Activated CD4-positive, alpha-beta T cell treated with anti-CD3 and anti-CD28 coated beads for 36 hours (primary cell): ENCODE measurements at regions not wholly inside any gene's neighbourhood (a gene's known extent, or its start where the extent isn't known, plus 50 kb on each side); places are given as distances from the start of the nearest gene placed in this dataset.
"Not testable (repeated sequence)": the region's sequence is repeated elsewhere in the genome, so short reads cannot be mapped to it uniquely, and the experiment has no call there.

Experiments used
- ATAC-seq: fragments of 200-7000 bp; cut with Tn5 transposase; one replicate; pipeline ENCODE4 v1.10.0; 2021; ENCODE audit warnings: mild to moderate bottlenecking, moderate library complexity
- CTCF ChIA-PET: fragments of 350-600 bp; sonication (Branson Sonifier 250); formaldehyde crosslinking; loops from one replicate; lab custom pipeline; 2021; ENCODE audit warnings: antibody characterized with exemption; lab: Charles Lee
- POLR2A ChIA-PET: fragments of 350-600 bp; sonication (Branson Sonifier 250); formaldehyde crosslinking; loops from one replicate; lab custom pipeline; 2021; ENCODE audit warnings: antibody characterized with exemption, inconsistent platforms; lab: Charles Lee
- DNase-seq: peaks from one replicate; pipeline ENCODE4 v3.0.0-alpha.2; 2020
- H3K27ac Mint-ChIP-seq: one replicate; pipeline ENCODE4 v1.8.0; 2021; ENCODE audit warnings: mixed read lengths
- H3K27me3 Mint-ChIP-seq: one replicate; pipeline ENCODE4 v1.8.0; 2021; ENCODE audit warnings: mixed read lengths
- H3K36me3 Mint-ChIP-seq: one replicate; pipeline ENCODE4 v1.8.0; 2021; ENCODE audit warnings: low read depth, mixed read lengths
- H3K4me1 Mint-ChIP-seq: one replicate; pipeline ENCODE4 v1.8.0; 2021; ENCODE audit warnings: mixed read lengths
- H3K4me3 Mint-ChIP-seq: one replicate; pipeline ENCODE4 v1.8.0; 2021; ENCODE audit warnings: mild to moderate bottlenecking, moderate library complexity, mixed read lengths
- H3K9me3 Mint-ChIP-seq: one replicate; pipeline ENCODE4 v1.8.0; 2021; ENCODE audit warnings: low read depth, mixed read lengths
- intact Hi-C, 2 experiments: fragments of 100-400 bp; cut with DNase I in 1 of 2; cut with micrococcal nuclease in 1 of 2; formaldehyde crosslinking; loops; one replicate each; pipeline versions ENCODE4 v1.14.2 to v1.15.1; 2022 to 2024; cut with DNase I, micrococcal nuclease

DNA sequence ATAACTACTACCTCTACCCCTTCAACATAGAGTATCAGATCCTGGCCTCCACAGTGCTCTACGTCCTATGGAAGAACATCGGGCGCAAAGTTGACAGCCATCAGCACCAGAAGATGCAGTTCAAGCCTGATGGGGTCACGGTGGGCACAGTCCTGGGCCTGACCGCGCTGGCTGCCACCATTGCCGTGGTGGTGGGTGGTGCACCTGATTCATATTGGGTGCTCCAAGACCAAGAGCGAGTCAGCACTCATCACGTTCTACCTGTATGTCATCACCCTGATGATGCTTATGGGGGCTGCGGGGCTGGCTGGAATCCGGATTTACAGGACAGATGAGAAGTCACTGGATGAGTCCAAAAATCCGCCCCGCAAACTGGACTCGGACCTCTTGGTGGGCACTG is 846.4 kb downstream of the RPIA start:
- H3K4me1 Mint-ChIP-seq, H3K27ac Mint-ChIP-seq, H3K9me3 Mint-ChIP-seq, H3K27me3 Mint-ChIP-seq, ATAC-seq, CTCF ChIA-PET, H3K36me3 Mint-ChIP-seq, POLR2A ChIA-PET, H3K4me3 Mint-ChIP-seq, DNase-seq, intact Hi-C loops: not testable (repeated sequence)

DNA sequence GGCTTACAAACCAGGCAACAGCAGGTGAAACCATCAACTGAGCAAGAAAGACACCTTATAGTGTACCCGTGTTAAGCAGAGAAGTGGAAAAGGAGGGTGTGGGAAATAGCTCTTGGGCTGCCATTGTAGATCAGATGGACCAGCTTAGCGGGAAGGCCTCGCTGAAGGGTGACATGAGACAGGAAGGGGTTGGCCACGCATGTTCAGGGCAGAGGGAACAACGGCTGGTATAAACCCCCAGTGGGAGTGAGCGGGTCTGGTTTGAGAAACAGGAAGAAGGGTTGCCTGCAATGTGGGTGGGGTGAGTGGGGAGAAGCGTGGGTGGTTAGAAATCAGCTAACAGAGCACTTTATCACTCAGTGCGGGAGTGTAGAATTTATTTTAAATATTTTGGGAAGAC is 852.6 kb downstream of the RPIA start:
- DNase-seq, H3K4me3 Mint-ChIP-seq, H3K36me3 Mint-ChIP-seq, intact Hi-C loops, CTCF ChIA-PET, H3K4me1 Mint-ChIP-seq, ATAC-seq, H3K27ac Mint-ChIP-seq, H3K27me3 Mint-ChIP-seq, H3K9me3 Mint-ChIP-seq, POLR2A ChIA-PET: not testable (repeated sequence)

DNA sequence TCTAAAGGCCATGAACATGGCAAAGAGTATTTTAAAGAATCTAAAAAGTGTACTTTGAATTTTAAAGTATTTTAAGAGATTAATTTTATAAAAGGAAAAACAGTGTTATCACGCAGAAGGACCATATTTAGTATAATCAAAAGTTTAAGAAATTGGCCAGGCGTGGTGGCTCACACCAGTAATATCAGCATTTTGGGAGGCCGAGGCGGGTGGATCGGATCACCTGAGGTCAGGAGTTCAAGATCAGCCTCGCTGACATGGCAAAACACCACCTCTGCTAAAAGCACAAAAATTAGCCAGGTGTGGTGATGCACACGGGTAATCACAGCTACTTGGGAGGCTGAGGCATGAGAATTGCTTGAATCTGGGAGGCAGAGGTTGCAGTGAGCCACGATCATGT is 887.7 kb downstream of the RPIA start:
- CTCF ChIA-PET, H3K27me3 Mint-ChIP-seq, POLR2A ChIA-PET, H3K4me1 Mint-ChIP-seq, DNase-seq, intact Hi-C loops, H3K9me3 Mint-ChIP-seq, H3K4me3 Mint-ChIP-seq, ATAC-seq, H3K36me3 Mint-ChIP-seq, H3K27ac Mint-ChIP-seq: not testable (repeated sequence)

DNA sequence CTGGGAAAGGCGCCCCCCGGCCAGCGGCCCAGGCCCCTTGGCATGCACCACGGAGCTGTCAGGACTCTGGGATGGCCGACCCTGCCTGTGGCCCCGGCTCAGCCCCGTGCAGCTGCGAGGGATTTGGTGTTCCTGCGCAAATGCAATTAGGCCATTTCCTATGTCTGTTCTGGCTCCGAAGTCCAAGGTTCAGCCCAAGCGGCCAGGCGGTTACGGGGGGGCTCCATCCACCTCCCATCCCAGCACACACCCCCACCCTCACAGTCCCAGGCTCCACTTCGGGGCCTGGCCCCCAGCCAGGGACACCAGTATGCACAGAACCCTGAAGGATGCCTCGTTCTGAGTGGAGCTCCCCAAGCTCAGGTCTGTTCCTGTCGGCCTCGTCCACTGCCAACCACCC is 891.3 kb downstream of the RPIA start:
- intact Hi-C loops, DNase-seq, H3K9me3 Mint-ChIP-seq, H3K27me3 Mint-ChIP-seq, CTCF ChIA-PET, POLR2A ChIA-PET, H3K27ac Mint-ChIP-seq, ATAC-seq, H3K4me1 Mint-ChIP-seq, H3K36me3 Mint-ChIP-seq, H3K4me3 Mint-ChIP-seq: not testable (repeated sequence)

DNA sequence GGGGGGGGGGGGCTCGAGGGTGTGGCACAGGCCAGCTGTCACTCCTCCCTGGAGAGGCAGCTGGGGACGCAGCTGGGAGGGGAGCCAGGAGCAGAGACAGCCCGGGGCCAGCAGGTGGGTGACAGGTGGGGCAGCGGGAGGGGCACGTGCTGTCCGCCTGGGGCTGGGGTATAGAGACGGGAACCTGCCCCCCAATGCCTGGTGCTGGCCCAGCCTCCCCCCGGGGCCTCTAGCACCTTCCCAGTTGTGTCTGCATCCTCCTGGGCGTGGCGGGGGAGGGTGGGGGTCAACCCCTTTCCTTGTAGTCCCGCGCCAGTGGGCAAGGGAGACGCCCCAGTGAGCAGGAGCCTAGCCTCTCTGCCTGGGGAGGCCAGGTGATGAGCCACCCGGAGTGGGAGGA is 892.6 kb downstream of the RPIA start:
- CTCF ChIA-PET, H3K9me3 Mint-ChIP-seq, H3K4me3 Mint-ChIP-seq, H3K27me3 Mint-ChIP-seq, ATAC-seq, H3K27ac Mint-ChIP-seq, H3K4me1 Mint-ChIP-seq, intact Hi-C loops, H3K36me3 Mint-ChIP-seq, POLR2A ChIA-PET, DNase-seq: not testable (repeated sequence)

DNA sequence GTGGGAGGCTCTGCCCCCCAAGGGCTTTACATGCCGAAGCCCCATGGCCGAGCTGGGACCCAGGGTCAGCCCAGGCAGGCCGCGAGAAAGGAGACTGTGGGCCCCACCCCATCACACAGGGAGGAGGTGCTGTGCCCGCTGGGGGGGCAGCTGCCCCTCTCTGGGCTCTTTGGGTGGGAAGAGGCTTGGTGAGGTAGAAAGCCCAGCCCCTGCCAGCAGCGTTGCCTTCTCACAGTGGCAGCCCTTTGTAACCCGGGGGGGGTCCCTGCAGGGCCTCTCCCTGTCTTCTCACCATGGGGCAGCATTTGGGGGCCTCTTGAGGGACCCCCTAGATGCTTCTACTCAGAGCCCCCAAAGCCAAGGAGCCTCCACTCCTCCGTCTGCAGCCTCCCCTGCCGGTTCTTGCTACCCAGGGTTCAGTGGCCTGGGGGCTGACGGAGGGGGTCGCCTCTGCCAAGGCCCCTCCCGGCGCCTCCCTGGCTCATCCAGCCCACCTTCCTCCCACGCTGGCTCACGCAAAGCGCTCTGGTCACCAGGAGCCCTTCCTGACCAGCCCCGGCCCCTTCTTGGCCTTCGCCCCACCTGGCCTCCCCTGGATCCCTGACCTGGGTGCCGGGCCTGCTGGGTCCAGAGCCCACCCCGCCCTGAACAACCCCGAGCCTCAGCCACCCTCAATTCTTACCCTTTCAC is 893.5 kb downstream of the RPIA start:
- H3K27me3 Mint-ChIP-seq, POLR2A ChIA-PET, DNase-seq, CTCF ChIA-PET, H3K36me3 Mint-ChIP-seq, ATAC-seq, H3K9me3 Mint-ChIP-seq, intact Hi-C loops, H3K27ac Mint-ChIP-seq, H3K4me1 Mint-ChIP-seq: not testable (repeated sequence)
- H3K4me3 Mint-ChIP-seq, result peak overlapping the region; percentile 68

DNA sequence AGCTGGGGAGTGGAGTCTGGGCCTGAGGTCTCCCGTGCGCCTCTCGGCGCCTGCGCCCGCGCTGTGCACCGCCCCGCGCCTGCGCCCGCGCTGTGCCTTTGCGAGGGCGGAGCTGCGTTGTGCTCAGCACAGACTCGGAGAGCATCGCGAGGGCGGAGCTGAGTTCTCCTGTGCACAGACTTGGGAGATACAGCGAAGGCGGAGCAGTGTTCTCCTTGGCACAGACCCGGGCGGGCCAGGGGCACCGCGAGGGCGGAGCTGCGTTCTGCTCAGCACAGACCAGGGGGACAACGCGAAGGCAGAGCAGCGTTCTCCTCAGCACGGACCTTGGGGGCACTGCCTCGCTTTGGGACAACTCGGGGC is 894.1 kb downstream of the RPIA start:
- H3K4me1 Mint-ChIP-seq, H3K27ac Mint-ChIP-seq, intact Hi-C loops, CTCF ChIA-PET, H3K36me3 Mint-ChIP-seq, H3K9me3 Mint-ChIP-seq, H3K27me3 Mint-ChIP-seq, POLR2A ChIA-PET: not testable (repeated sequence)
- peak overlapping the region; percentile 68 for H3K4me3 Mint-ChIP-seq
- DNase-seq, result peak; percentile 48
- ATAC-seq, result peak; percentile 96

GRCh38 chr2:89599843-89600242 is 908.4 kb downstream of the RPIA start:
- H3K36me3 Mint-ChIP-seq, POLR2A ChIA-PET, H3K27me3 Mint-ChIP-seq, H3K4me1 Mint-ChIP-seq, DNase-seq, H3K4me3 Mint-ChIP-seq, intact Hi-C loops, H3K27ac Mint-ChIP-seq, H3K9me3 Mint-ChIP-seq, CTCF ChIA-PET, ATAC-seq: not testable (repeated sequence)

GRCh38 chr2:89606514-89606913 is 915.0 kb downstream of the RPIA start:
- H3K9me3 Mint-ChIP-seq, H3K36me3 Mint-ChIP-seq, H3K4me1 Mint-ChIP-seq, CTCF ChIA-PET, ATAC-seq, H3K27me3 Mint-ChIP-seq, H3K4me3 Mint-ChIP-seq, H3K27ac Mint-ChIP-seq, DNase-seq, intact Hi-C loops, POLR2A ChIA-PET: not testable (repeated sequence)

DNA sequence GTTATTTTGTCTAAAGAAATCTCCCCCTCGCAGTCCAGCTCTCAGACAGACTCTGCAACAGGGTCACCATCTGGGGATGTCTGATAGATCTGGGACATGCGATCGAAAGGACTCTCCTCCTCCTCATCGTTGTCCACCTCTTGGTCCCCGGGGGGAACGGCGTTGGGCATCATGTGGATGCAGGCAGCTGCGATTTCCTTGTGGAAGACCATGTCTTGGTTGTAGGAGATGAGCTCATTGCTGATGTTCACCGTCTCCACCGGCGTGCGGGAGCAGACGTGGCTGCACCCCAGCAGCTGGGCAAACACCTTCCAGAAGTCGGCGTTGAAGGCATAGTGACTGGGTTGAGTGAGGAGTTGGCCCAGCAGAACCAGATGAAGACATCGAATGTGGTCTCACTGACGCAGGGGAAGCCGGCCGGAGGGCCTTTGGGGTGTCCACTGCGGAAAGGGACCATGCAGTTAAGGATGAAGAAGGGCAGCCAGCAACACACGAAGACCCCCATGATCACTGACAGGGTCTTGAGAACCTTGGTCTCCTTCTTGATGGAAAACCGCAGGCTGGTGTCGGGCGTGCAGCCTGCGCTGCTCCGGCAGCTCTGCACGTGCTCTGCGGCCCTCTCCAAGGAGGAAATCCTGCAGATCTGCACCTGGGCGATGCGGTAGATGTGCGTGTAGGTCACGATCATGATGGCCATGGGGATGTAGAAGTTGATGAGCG is 918.9 kb downstream of the RPIA start:
- H3K4me1 Mint-ChIP-seq, intact Hi-C loops, CTCF ChIA-PET, H3K4me3 Mint-ChIP-seq, H3K9me3 Mint-ChIP-seq, H3K36me3 Mint-ChIP-seq, H3K27ac Mint-ChIP-seq, ATAC-seq, H3K27me3 Mint-ChIP-seq, POLR2A ChIA-PET, DNase-seq: not testable (repeated sequence)

- CTCF ChIA-PET, H3K4me3 Mint-ChIP-seq, H3K4me1 Mint-ChIP-seq, DNase-seq, H3K27ac Mint-ChIP-seq, POLR2A ChIA-PET, ATAC-seq, intact Hi-C loops, H3K36me3 Mint-ChIP-seq, H3K9me3 Mint-ChIP-seq, H3K27me3 Mint-ChIP-seq: not testable (repeated sequence)
Measured at GRCh38 chr2:89610927-89611515, 919.5 kb downstream of the RPIA start.

GRCh38 chr2:89611710-89612109 is 920.2 kb downstream of the RPIA start:
- H3K4me3 Mint-ChIP-seq, H3K27ac Mint-ChIP-seq, intact Hi-C loops, POLR2A ChIA-PET, CTCF ChIA-PET, H3K36me3 Mint-ChIP-seq, H3K9me3 Mint-ChIP-seq, DNase-seq, H3K4me1 Mint-ChIP-seq, ATAC-seq, H3K27me3 Mint-ChIP-seq: not testable (repeated sequence)
